H1 (cell line): ENCODE measurements at regions not wholly inside any gene's neighbourhood (a gene's known extent, or its start where the extent isn't known, plus 50 kb on each side); places are given as distances from the start of the nearest gene placed in this dataset.

ENCODE experiments used
- CTCF ChIA-PET: fragments of 300-600 bp; sonication (Branson Sonifier 250); formaldehyde crosslinking; loops from one replicate; lab custom pipeline; 2021; ENCODE audit not compliant: partially characterized antibody; lab: Charles Lee
- POLR2A ChIA-PET: fragments of 300-600 bp; sonication (Branson Sonifier 250); formaldehyde crosslinking; loops from one replicate; lab custom pipeline; 2021; ENCODE audit warnings: inconsistent platforms; ENCODE audit not compliant: partially characterized antibody; lab: Charles Lee
- DNase-seq, 2 experiments: peaks; one replicate each; pipeline versions ENCODE4 v3.0.0 to v3.0.0-alpha.2; 2010 to 2022; ENCODE audit warnings: low spot score in 2 of 2, low read depth in 1 of 2, mixed read lengths in 1 of 2
- FAIRE-seq: peaks from 2 replicates; lab custom pipeline; 2011; peaks lifted over from hg19 to GRCh38; lab: Jason Lieb, UNC
- H2AFZ ChIP-seq: 2 replicates; pipeline ENCODE4 v1.8.1; 2012; ENCODE audit warnings: low read length, inconsistent platforms
- H2AK5ac ChIP-seq: 2 replicates; pipeline ENCODE4 v1.6.1; 2013; ENCODE audit warnings: low read depth, low read length
- H2BK120ac ChIP-seq: replicated peaks from 2 replicates; pipeline ENCODE3; 2013; ENCODE audit warnings: low read depth, low read length, inconsistent platforms
- H2BK12ac ChIP-seq: 2 replicates; pipeline ENCODE4 v1.6.1; 2013; ENCODE audit warnings: low read depth, low read length
- H2BK15ac ChIP-seq: 2 replicates; pipeline ENCODE4 v1.6.1; 2013; ENCODE audit warnings: low read length
- H2BK20ac ChIP-seq: 2 replicates; pipeline ENCODE4 v1.6.1; 2013; ENCODE audit warnings: low read length
- H2BK5ac ChIP-seq: 2 replicates; pipeline ENCODE4 v1.6.1; 2013; ENCODE audit warnings: low read depth, low read length
- H3K14ac ChIP-seq: 2 replicates; pipeline ENCODE4 v1.6.1; 2013; ENCODE audit warnings: inconsistent platforms; ENCODE audit not compliant: insufficient read length
- H3K18ac ChIP-seq: 2 replicates; pipeline ENCODE4 v1.6.1; 2013; ENCODE audit warnings: low read length; ENCODE audit errors: extremely low read depth
- H3K23ac ChIP-seq: 2 replicates; pipeline ENCODE4 v1.6.1; 2013; ENCODE audit warnings: inconsistent platforms; ENCODE audit not compliant: insufficient read length
- H3K23me2 ChIP-seq: 2 replicates; pipeline ENCODE4 v1.6.1; 2013; ENCODE audit warnings: low read depth, low read length
- H3K27ac ChIP-seq: 2 replicates; pipeline ENCODE4 v1.6.1; 2011; ENCODE audit warnings: low read depth, low read length, inconsistent platforms
- H3K27me3 ChIP-seq, 4 experiments: replicated peaks in 1 of 4; 1 replicate in 1 of 4; 2 replicates in 3 of 4; pipeline versions ENCODE4 v1.6.1 to v1.8.1; 2011 to 2013; ENCODE audit warnings: low read length in 3 of 4, mild to moderate bottlenecking in 3 of 4, inconsistent platforms in 2 of 4, mixed read lengths in 2 of 4, moderate library complexity in 1 of 4; ENCODE audit not compliant: control insufficient read depth in 3 of 4, insufficient read depth in 3 of 4; ENCODE audit errors: extremely low read depth in 1 of 4
- H3K36me3 ChIP-seq, 4 experiments: 2 replicates each; pipeline versions ENCODE4 v1.6.1 to v1.8.1; 2011 to 2013; ENCODE audit warnings: mild to moderate bottlenecking in 4 of 4, low read length in 3 of 4, moderate library complexity in 2 of 4, control low read depth in 1 of 4, inconsistent platforms in 1 of 4; ENCODE audit not compliant: insufficient read depth in 4 of 4, control insufficient read depth in 2 of 4
- H3K4ac ChIP-seq: replicated peaks from 2 replicates; pipeline ENCODE3; 2013; ENCODE audit warnings: low read length, low read depth, mixed read lengths, inconsistent platforms; ENCODE audit not compliant: insufficient read length
- H3K4me1 ChIP-seq, 4 experiments: replicated peaks in 1 of 4; 1 replicate in 1 of 4; 2 replicates in 3 of 4; pipeline versions ENCODE4 v1.6.1 to v1.8.1; 2011 to 2013; ENCODE audit warnings: low read length in 3 of 4, inconsistent platforms in 2 of 4, mixed read lengths in 1 of 4; ENCODE audit not compliant: insufficient read depth in 4 of 4, control insufficient read depth in 3 of 4
- H3K4me2 ChIP-seq, 2 experiments: 2 replicates each; pipeline versions ENCODE4 v1.6.1 to v1.8.1; 2011 to 2013; ENCODE audit warnings: low read depth in 2 of 2, low read length in 2 of 2, control low read depth in 1 of 2, inconsistent platforms in 1 of 2, mild to moderate bottlenecking in 1 of 2; ENCODE audit not compliant: insufficient read depth in 1 of 2
- H3K4me3 ChIP-seq, 4 experiments: fragments of 200-600, 300-600 bp in 1 of 4; sonication (generic), shearing (Covaris generic), sonication (Bioruptor Twin) in 1 of 4; 2 replicates each; pipeline versions ENCODE4 v1.5.1 to v1.8.1; 2011 to 2016; ENCODE audit warnings: low read length in 4 of 4, low read depth in 3 of 4, control low read depth in 2 of 4, inconsistent platforms in 2 of 4, mild to moderate bottlenecking in 2 of 4, mixed read lengths in 1 of 4, moderate library complexity in 1 of 4; ENCODE audit not compliant: insufficient read depth in 2 of 4; ENCODE audit errors: extremely low read depth in 1 of 4
- H3K56ac ChIP-seq: replicated peaks from 2 replicates; pipeline ENCODE3; 2013; ENCODE audit warnings: low read depth, mild to moderate bottlenecking, mixed read lengths, low read length, inconsistent platforms; ENCODE audit not compliant: insufficient read length
- H3K79me1 ChIP-seq: 2 replicates; pipeline ENCODE4 v1.6.1; 2013; ENCODE audit warnings: low read depth, low read length, control low read depth
- H3K79me2 ChIP-seq, 2 experiments: 2 replicates each; pipeline versions ENCODE4 v1.6.1 to v1.8.1; 2012 to 2013; ENCODE audit warnings: low read length in 2 of 2, mild to moderate bottlenecking in 2 of 2, inconsistent platforms in 1 of 2; ENCODE audit not compliant: insufficient read depth in 2 of 2, control insufficient read depth in 1 of 2
- H3K9ac ChIP-seq, 4 experiments: replicated peaks in 1 of 4; 1 replicate in 1 of 4; 2 replicates in 3 of 4; pipeline versions ENCODE4 v1.6.1 to v1.8.1; 2011 to 2013; ENCODE audit warnings: low read depth in 3 of 4, low read length in 3 of 4, control low read depth in 2 of 4, mild to moderate bottlenecking in 2 of 4, moderate library complexity in 2 of 4, inconsistent platforms in 1 of 4; ENCODE audit errors: extremely low read depth in 1 of 4
- H3K9me3 ChIP-seq, 2 experiments: 2 replicates each; pipeline versions ENCODE4 v1.6.1 to v1.8.1; 2012 to 2013; ENCODE audit warnings: mild to moderate bottlenecking in 2 of 2, moderate library complexity in 2 of 2, control low read depth in 1 of 2, inconsistent platforms in 1 of 2, low read depth in 1 of 2, low read length in 1 of 2, mixed read lengths in 1 of 2; ENCODE audit not compliant: insufficient read depth in 2 of 2
- H4K20me1 ChIP-seq, 2 experiments: replicated peaks in 1 of 2; 2 replicates each; pipeline versions ENCODE3 to v1.8.1; 2011 to 2013; ENCODE audit warnings: inconsistent platforms in 2 of 2, low read length in 2 of 2, mild to moderate bottlenecking in 1 of 2; ENCODE audit not compliant: insufficient read depth in 2 of 2, control insufficient read depth in 1 of 2
- H4K5ac ChIP-seq: 2 replicates; pipeline ENCODE4 v1.6.1; 2013; ENCODE audit warnings: low read length, low read depth, mixed read lengths, inconsistent platforms; ENCODE audit not compliant: insufficient read length
- H4K8ac ChIP-seq: 2 replicates; pipeline ENCODE4 v1.8.0; 2013; ENCODE audit warnings: mild to moderate bottlenecking, moderate library complexity, low read length, inconsistent platforms; ENCODE audit not compliant: insufficient read depth; ENCODE audit errors: extremely low read depth
- H4K91ac ChIP-seq: replicated peaks from 2 replicates; pipeline ENCODE3; 2013; ENCODE audit warnings: low read length, mixed read lengths, inconsistent platforms; ENCODE audit not compliant: insufficient read length
- ASH2L ChIP-seq: fragments of 200-600, 300-600 bp; sonication (generic); IDR thresholded peaks from one replicate; pipeline ENCODE4 v1.7.1; 2017; ENCODE audit warnings: low read length
- JUND ChIP-seq: IDR thresholded peaks from 2 replicates; pipeline ENCODE4 v1.6.1; 2011; ENCODE audit warnings: mild to moderate bottlenecking, improper control_type of control experiment, low read length
- SP2 ChIP-seq: IDR thresholded peaks from 2 replicates; pipeline ENCODE4 v1.6.1; 2012; ENCODE audit warnings: mild to moderate bottlenecking, low read length, inconsistent platforms
- TAF1 ChIP-seq: IDR thresholded peaks from 2 replicates; pipeline ENCODE4 v1.6.1; 2011; ENCODE audit warnings: mild to moderate bottlenecking, low read depth, low read length

DNA sequence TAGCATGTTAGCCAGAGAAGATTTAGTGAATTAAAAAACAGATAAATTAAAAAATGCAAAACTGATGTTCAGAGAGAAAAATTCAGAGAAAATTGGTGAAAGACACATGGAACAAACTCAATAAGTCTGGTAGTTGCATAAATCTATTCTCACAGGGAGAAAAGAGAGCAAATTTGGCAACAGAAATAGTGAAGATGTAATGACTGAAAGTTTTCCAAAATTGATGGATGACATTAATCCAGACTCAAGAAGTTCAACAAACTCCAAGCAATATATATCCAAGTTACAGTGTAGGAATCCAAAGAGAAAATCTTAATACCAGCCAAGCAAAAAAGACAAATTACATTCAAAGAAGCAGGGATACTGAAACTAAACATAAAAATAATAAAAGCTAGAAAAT, 302.7 kb upstream of the ARPP21 start:
- POLR2A ChIA-PET, result no interaction called here
- Histone ChIP-seq H3K79me2 (no peaks in the 10 kb centered on the region), H4K20me1 (no peaks in the 10 kb centered on the region), H2BK15ac (no peak overlapping the region), H3K4me2 (no peak overlapping the region), H2BK20ac (no peak overlapping the region), H3K36me3 (no peaks in the 10 kb centered on the region), H3K56ac (no peak overlapping the region), H3K23me2 (no peaks in the 10 kb centered on the region), H3K18ac (no peak overlapping the region), H3K23ac (no peak overlapping the region), H3K27me3 (no peaks in the 10 kb centered on the region), H3K27ac (no peak overlapping the region), H3K4me3 (no peak overlapping the region)
- no peak for DNase-seq
- TF ChIP-seq ASH2L (no peak), TAF1 (no peak), JUND (no peak), SP2 (no peak)
- TF ChIP-seq, all 59 proteins: peak for 0
- CTCF ChIA-PET, result interaction anchor here (1.2 kb wide), 1 partner anchor 10 kb away, joined by 3 read pairs; no protein-coding TSS in a partner anchor
- Histone ChIP-seq H2AK5ac (no peak overlapping the region), H3K9ac (no peak overlapping the region), H3K4me1 (no peaks in the 10 kb centered on the region), H2BK5ac (no peak overlapping the region), H2BK12ac (no peak overlapping the region), H3K4ac (no peak overlapping the region), H3K79me1 (no peaks in the 10 kb centered on the region), H3K9me3 (no peaks in the 10 kb centered on the region), H4K5ac (no peak overlapping the region), H2BK120ac (no peak overlapping the region), H4K91ac (no peak overlapping the region), H2AFZ (no peak overlapping the region), H4K8ac (no peak overlapping the region), H3K14ac (no peak overlapping the region)
- FAIRE-seq, result no peak
